ENCODE measurements at regions not wholly inside any gene's neighbourhood (a gene's known extent, or its start where the extent isn't known, plus 50 kb on each side); places are given as distances from the start of the nearest gene placed in this dataset.

GRCh38 chr5:167934551-167934971, 356.9 kb upstream of the WWC1 start:
- Histone ChIP-seq H3K4me3 (ENCODE audit: low read depth in 1 of 3, low read length in 3 of 3) (no peak overlapping the region), H3K36me3 (ENCODE audit: control insufficient read depth in 4 of 4, insufficient read depth in 3 of 4, low read depth in 1 of 4, low read length in 3 of 4) (no peaks in the 10 kb centered on the region), H3K9ac (ENCODE audit: low read depth in 1 of 2, low read length in 2 of 2) (no peak overlapping the region), H3K27me3 (ENCODE audit: control insufficient read depth in 4 of 4, insufficient read depth in 4 of 4, low read length in 3 of 4) (peaks cover 0 to 3% (median 0%) of the 10 kb centered on the region in 4 donors), H3K27ac (ENCODE audit: low read depth in 1 of 2, low read length in 2 of 2) (no peak overlapping the region), H3K9me3 (ENCODE audit: control insufficient read depth in 4 of 4, low read length in 3 of 4) (no peaks in the 10 kb centered on the region), H3K4me1 (ENCODE audit: control insufficient read depth in 4 of 4, insufficient read depth in 4 of 4, low read length in 3 of 4) (no peaks in the 10 kb centered on the region)
- no peak for DNase-seq (ENCODE audit: low spot score)
- TF ChIP-seq MAX (IDR thresholded peaks at IDR 0.05) = no peak
- TF ChIP-seq TAF1 (conservative IDR thresholded peaks at IDR 0.05) = no peak
- WGBS = 60% methylated on average over 15 of the region's 15 CpGs

GRCh38 chr5:167936022-167936421, 355.4 kb upstream of the WWC1 start:
- WGBS = 78% methylated on average over 4 of the region's 4 CpGs
- no peak overlapping the region for H3K27ac ChIP-seq (ENCODE audit: low read depth in 1 of 2, low read length in 2 of 2)
- no peaks in the 10 kb centered on the region for H3K4me1 ChIP-seq (ENCODE audit: control insufficient read depth in 4 of 4, insufficient read depth in 4 of 4, low read length in 3 of 4)
- H3K4me3 ChIP-seq (ENCODE audit: low read depth in 1 of 3, low read length in 3 of 3) = no peak overlapping the region
- no peaks in the 10 kb centered on the region for H3K9me3 ChIP-seq (ENCODE audit: control insufficient read depth in 4 of 4, low read length in 3 of 4)
- H3K27me3 ChIP-seq (ENCODE audit: control insufficient read depth in 4 of 4, insufficient read depth in 4 of 4, low read length in 3 of 4) = peaks cover 0 to 3% (median 0%) of the 10 kb centered on the region in 4 donors
- TF ChIP-seq HNF4A (conservative IDR thresholded peaks at IDR 0.05) (no peak), TAF1 (conservative IDR thresholded peaks at IDR 0.05) (no peak), ZBTB33 (IDR thresholded peaks at IDR 0.05) (no peak), NR2F2 (IDR thresholded peaks at IDR 0.05) (no peak), SP1 (IDR thresholded peaks at IDR 0.05) (no peak), FOXA2 (IDR thresholded peaks at IDR 0.05) (no peak), REST (IDR thresholded peaks at IDR 0.05) (no peak), JUND (IDR thresholded peaks at IDR 0.05) (no peak), GABPA (IDR thresholded peaks at IDR 0.05 in 1 of 2, conservative IDR thresholded peaks at IDR 0.05 in 1 of 2) (no peak), RXRA (IDR thresholded peaks at IDR 0.05) (no peak), MAX (IDR thresholded peaks at IDR 0.05) (no peak)
- DNase-seq (ENCODE audit: low spot score) = no peak
- no peaks in the 10 kb centered on the region for H3K36me3 ChIP-seq (ENCODE audit: control insufficient read depth in 4 of 4, insufficient read depth in 3 of 4, low read depth in 1 of 4, low read length in 3 of 4)
- no peak overlapping the region for H3K9ac ChIP-seq (ENCODE audit: low read depth in 1 of 2, low read length in 2 of 2)

- 68% methylated on average over 6 of the region's 6 CpGs for WGBS
- Histone ChIP-seq H3K9me3 (ENCODE audit: control insufficient read depth in 4 of 4, low read length in 3 of 4) (no peaks in the 10 kb centered on the region), H3K36me3 (ENCODE audit: control insufficient read depth in 4 of 4, insufficient read depth in 3 of 4, low read depth in 1 of 4, low read length in 3 of 4) (no peaks in the 10 kb centered on the region), H3K9ac (ENCODE audit: low read depth in 1 of 2, low read length in 2 of 2) (no peak overlapping the region), H3K27me3 (ENCODE audit: control insufficient read depth in 4 of 4, insufficient read depth in 4 of 4, low read length in 3 of 4) (peaks cover 0 to 3% (median 0%) of the 10 kb centered on the region in 4 donors), H3K4me1 (ENCODE audit: control insufficient read depth in 4 of 4, insufficient read depth in 4 of 4, low read length in 3 of 4) (no peaks in the 10 kb centered on the region), H3K27ac (ENCODE audit: low read depth in 1 of 2, low read length in 2 of 2) (no peak overlapping the region), H3K4me3 (ENCODE audit: low read depth in 1 of 3, low read length in 3 of 3) (no peak overlapping the region)
- TF ChIP-seq FOXA1 (IDR thresholded peaks at IDR 0.05) (no peak), YY1 (IDR thresholded peaks at IDR 0.05) (no peak)
- no peak for DNase-seq (ENCODE audit: low spot score)
Observed at GRCh38 chr5:167936944-167937634, 354.4 kb upstream of the WWC1 start.

Data from liver (tissue), 7 donors.